ENCODE measurements at regions not wholly inside any gene's neighbourhood (a gene's known extent, or its start where the extent isn't known, plus 50 kb on each side); places are given as distances from the start of the nearest gene placed in this dataset.

DNA sequence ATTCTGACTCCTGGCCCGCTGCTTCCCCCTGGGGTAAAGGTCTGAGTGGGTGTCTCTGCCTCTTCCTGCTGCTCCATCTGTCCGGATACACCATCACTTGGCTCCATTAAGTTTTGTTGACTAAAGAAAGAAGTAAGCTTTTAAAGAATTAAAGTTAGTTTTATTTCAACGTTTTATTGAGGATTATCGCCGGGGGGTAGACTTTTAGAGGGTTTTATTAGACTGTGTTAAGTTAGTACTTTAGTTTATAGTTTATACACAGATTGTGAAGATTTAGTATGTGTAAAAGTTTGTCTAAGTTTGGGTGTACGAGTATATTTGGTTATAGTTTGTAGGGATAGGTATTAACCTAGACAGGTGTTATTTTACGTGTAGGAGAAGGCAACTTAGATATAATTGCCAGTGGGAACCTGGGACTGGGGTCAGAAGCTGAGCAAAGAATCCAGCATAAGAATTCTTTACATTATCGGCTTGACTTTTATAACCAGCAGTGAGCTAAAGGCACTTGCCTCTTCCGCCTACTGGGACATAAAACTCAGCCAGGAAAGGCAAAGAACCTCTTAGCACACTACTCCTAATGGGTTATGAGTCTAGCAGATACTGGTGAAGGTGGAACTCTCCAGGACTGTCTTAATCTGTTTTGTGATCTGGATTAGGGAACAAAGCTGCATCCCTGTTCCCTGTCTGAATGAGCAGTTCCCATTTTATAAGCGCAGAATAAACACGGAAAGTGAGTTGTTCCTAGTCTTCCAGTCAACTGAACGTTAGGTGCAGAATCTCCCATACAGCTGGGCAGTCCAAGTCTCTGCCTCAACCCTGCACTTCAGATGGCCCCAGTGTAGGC is 131.3 kb downstream of the FAM43A start:
- no peak for TF ChIP-seq EZH2 (IDR thresholded peaks at IDR 0.05; ENCODE audit: low read depth)
- TF ChIP-seq, protein P1, sequence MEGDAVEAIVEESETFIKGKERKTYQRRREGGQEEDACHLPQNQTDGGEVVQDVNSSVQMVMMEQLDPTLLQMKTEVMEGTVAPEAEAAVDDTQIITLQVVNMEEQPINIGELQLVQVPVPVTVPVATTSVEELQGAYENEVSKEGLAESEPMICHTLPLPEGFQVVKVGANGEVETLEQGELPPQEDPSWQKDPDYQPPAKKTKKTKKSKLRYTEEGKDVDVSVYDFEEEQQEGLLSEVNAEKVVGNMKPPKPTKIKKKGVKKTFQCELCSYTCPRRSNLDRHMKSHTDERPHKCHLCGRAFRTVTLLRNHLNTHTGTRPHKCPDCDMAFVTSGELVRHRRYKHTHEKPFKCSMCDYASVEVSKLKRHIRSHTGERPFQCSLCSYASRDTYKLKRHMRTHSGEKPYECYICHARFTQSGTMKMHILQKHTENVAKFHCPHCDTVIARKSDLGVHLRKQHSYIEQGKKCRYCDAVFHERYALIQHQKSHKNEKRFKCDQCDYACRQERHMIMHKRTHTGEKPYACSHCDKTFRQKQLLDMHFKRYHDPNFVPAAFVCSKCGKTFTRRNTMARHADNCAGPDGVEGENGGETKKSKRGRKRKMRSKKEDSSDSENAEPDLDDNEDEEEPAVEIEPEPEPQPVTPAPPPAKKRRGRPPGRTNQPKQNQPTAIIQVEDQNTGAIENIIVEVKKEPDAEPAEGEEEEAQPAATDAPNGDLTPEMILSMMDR (conservative IDR thresholded peaks at IDR 0.05) = no peak
- DNase-seq = no peak
- Histone ChIP-seq H3K9me2 (ENCODE audit: insufficient read depth) (no peaks in the 10 kb centered on the region), H4K20me1 (ENCODE audit: insufficient read depth) (no peaks in the 10 kb centered on the region), H3F3A (ENCODE audit: insufficient read depth, low read depth) (no peaks in the 10 kb centered on the region), H3K27ac (no peak overlapping the region), H3K36me3 (ENCODE audit: low read depth) (no peaks in the 10 kb centered on the region), H3K9me3 (ENCODE audit: insufficient read depth, low read depth) (no peaks in the 10 kb centered on the region), H3K4me2 (no peak overlapping the region), H3K4me1 (replicated peaks; ENCODE audit: insufficient read depth) (no peaks in the 10 kb centered on the region), H3K4me3 (no peak overlapping the region), H2AFZ (no peak overlapping the region), H3K27me3 (ENCODE audit: insufficient read depth, low read depth) (no peaks in the 10 kb centered on the region), H3K79me2 (ENCODE audit: low read depth) (no peaks in the 10 kb centered on the region)
- no TSS peak for BruUV-seq (replicated peaks)
- intact Hi-C loops (cut with micrococcal nuclease; ENCODE audit: unreplicated experiment) = no loop called here
- ChIA-PET CTCF (interaction anchor here (0.6 kb wide), 1 partner anchor 228 kb away, joined by 6 read pairs; no protein-coding TSS in a partner anchor), POLR2A (ENCODE audit: unreplicated experiment) (interaction anchor here (0.6 kb wide), 1 partner anchor 195 kb away, joined by 4 read pairs; no protein-coding TSS in a partner anchor)

DNA sequence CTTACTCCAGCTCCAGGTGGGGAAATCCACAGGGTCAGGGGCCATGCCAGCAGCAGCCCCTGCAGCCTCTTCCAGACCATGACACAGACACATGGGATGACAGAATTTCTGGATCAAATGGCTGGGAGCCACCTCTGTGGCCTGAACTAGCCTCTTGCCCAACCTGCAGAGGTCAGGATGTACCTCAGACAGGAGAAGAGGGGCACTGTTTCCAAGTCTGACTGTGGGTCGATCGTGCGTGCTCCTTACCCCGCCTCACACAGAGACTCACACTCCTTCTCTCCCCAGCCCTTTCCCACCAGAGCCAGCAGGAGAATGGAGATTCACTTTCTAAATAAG is 131.9 kb downstream of the FAM43A start:
- TF ChIP-seq, protein P1 (conservative IDR thresholded peaks at IDR 0.05) = no peak
- no peak for TF ChIP-seq EZH2 (IDR thresholded peaks at IDR 0.05; ENCODE audit: low read depth)
- no TSS peak for BruUV-seq (replicated peaks)
- intact Hi-C loops (cut with micrococcal nuclease; ENCODE audit: unreplicated experiment) = no loop called here
- CTCF ChIA-PET = interaction anchor here (0.6 kb wide), 1 partner anchor 228 kb away, joined by 6 read pairs; no protein-coding TSS in a partner anchor
- H3K4me3 ChIP-seq = no peak overlapping the region
- POLR2A ChIA-PET (ENCODE audit: unreplicated experiment) = no interaction called here
- H4K20me1 ChIP-seq (ENCODE audit: insufficient read depth) = no peaks in the 10 kb centered on the region
- H3K4me1 ChIP-seq (replicated peaks; ENCODE audit: insufficient read depth) = no peaks in the 10 kb centered on the region
- H2AFZ ChIP-seq = no peak overlapping the region
- H3K4me2 ChIP-seq = no peak overlapping the region
- no peaks in the 10 kb centered on the region for H3K9me2 ChIP-seq (ENCODE audit: insufficient read depth)
- no peak for DNase-seq
- no peaks in the 10 kb centered on the region for H3K79me2 ChIP-seq (ENCODE audit: low read depth)
- no peaks in the 10 kb centered on the region for H3K36me3 ChIP-seq (ENCODE audit: low read depth)
- no peaks in the 10 kb centered on the region for H3F3A ChIP-seq (ENCODE audit: insufficient read depth, low read depth)
- no peak overlapping the region for H3K27ac ChIP-seq
- no peaks in the 10 kb centered on the region for H3K27me3 ChIP-seq (ENCODE audit: insufficient read depth, low read depth)
- no peaks in the 10 kb centered on the region for H3K9me3 ChIP-seq (ENCODE audit: insufficient read depth, low read depth)

DNA sequence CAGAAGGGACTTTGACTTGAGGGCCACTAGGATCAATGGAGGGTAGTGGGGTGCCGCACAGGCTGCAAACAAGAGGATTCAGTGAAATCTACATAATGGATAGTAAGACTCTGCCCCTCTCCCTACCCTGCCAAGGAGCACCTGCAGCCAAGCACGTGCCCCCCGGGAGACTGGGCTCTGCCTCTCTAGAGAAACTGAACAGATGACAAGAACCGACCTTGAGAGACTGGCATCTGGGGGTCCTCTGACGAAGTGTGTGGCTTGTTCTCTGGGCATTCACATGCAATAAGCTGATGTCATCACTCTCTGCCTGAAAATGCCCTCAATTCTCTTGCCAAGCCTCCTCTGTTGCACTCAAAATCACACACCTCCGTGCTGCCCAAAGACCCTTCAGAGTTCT is 132.3 kb downstream of the FAM43A start:
- Histone ChIP-seq H3F3A (ENCODE audit: insufficient read depth, low read depth) (no peaks in the 10 kb centered on the region), H3K9me3 (ENCODE audit: insufficient read depth, low read depth) (no peaks in the 10 kb centered on the region), H3K79me2 (ENCODE audit: low read depth) (no peaks in the 10 kb centered on the region), H3K36me3 (ENCODE audit: low read depth) (no peaks in the 10 kb centered on the region), H3K4me1 (replicated peaks; ENCODE audit: insufficient read depth) (no peaks in the 10 kb centered on the region), H4K20me1 (ENCODE audit: insufficient read depth) (no peaks in the 10 kb centered on the region), H3K27ac (no peak overlapping the region), H2AFZ (no peak overlapping the region), H3K4me3 (no peak overlapping the region), H3K27me3 (ENCODE audit: insufficient read depth, low read depth) (no peaks in the 10 kb centered on the region), H3K4me2 (no peak overlapping the region), H3K9me2 (ENCODE audit: insufficient read depth) (no peaks in the 10 kb centered on the region)
- intact Hi-C loops (cut with micrococcal nuclease; ENCODE audit: unreplicated experiment) = no loop called here
- BruUV-seq (replicated peaks) = no TSS peak
- POLR2A ChIA-PET (ENCODE audit: unreplicated experiment) = no interaction called here
- CTCF ChIA-PET = no interaction called here
- DNase-seq = no peak
- TF ChIP-seq, protein P1 (conservative IDR thresholded peaks at IDR 0.05) = no peak
- TF ChIP-seq EZH2 (IDR thresholded peaks at IDR 0.05; ENCODE audit: low read depth) = no peak
